ENCODE measurements at regions not wholly inside any gene's neighbourhood (a gene's known extent, or its start where the extent isn't known, plus 50 kb on each side); places are given as distances from the start of the nearest gene placed in this dataset.
A peak's percentile ranks its signal among the peaks of the same experiment; 100 is the strongest.
"Not testable (repeated sequence)": the region's sequence is repeated elsewhere in the genome, so short reads cannot be mapped to it uniquely, and the experiment has no call there.

GRCh38 chr13:60214213-60215055 lies 50.7 kb upstream of the DIAPH3 start:
- DNase-seq (ENCODE audit: low spot score) = no peak

GRCh38 chr13:60220072-60220471 lies 56.3 kb upstream of the DIAPH3 start:
- DNase-seq (ENCODE audit: low spot score) = no peak

GRCh38 chr13:60221581-60221980 lies 57.9 kb upstream of the DIAPH3 start:
- DNase-seq (ENCODE audit: low spot score) = no peak

GRCh38 chr13:60226507-60226906 lies 62.8 kb upstream of the DIAPH3 start:
- no peak for DNase-seq (ENCODE audit: low spot score)

- DNase-seq (ENCODE audit: low spot score) = no peak
These were observed 63.4 kb upstream of the DIAPH3 start for GRCh38 chr13:60227158-60227557.

- peak; percentile 35 for DNase-seq (ENCODE audit: low spot score)
These were observed 66.1 kb upstream of the DIAPH3 start for GRCh38 chr13:60229708-60230272.

- peak; percentile 2 for DNase-seq (ENCODE audit: low spot score)
These were observed 66.9 kb upstream of the DIAPH3 start for GRCh38 chr13:60230593-60230992.

GRCh38 chr13:60242043-60242595 lies 78.4 kb upstream of the DIAPH3 start:
- no peak for DNase-seq (ENCODE audit: low spot score)

- DNase-seq (ENCODE audit: low spot score) = no peak
These were observed 80.7 kb upstream of the DIAPH3 start for GRCh38 chr13:60244381-60244780.

GRCh38 chr13:60251419-60251818 lies 87.7 kb upstream of the DIAPH3 start:
- DNase-seq (ENCODE audit: low spot score) = not testable (repeated sequence)

GRCh38 chr13:60258349-60258748 lies 94.6 kb upstream of the DIAPH3 start:
- DNase-seq (ENCODE audit: low spot score) = no peak

- no peak for DNase-seq (ENCODE audit: low spot score)
These were observed 96.7 kb upstream of the DIAPH3 start for GRCh38 chr13:60260440-60260839.

GRCh38 chr13:60261432-60262351 lies 98.0 kb upstream of the DIAPH3 start:
- no peak for DNase-seq (ENCODE audit: low spot score)

- DNase-seq (ENCODE audit: low spot score) = no peak
These were observed 101.8 kb upstream of the DIAPH3 start for GRCh38 chr13:60265566-60265965.

GRCh38 chr13:60267498-60268202 lies 103.9 kb upstream of the DIAPH3 start:
- no peak for DNase-seq (ENCODE audit: low spot score)

- no peak for DNase-seq (ENCODE audit: low spot score)
These were observed 104.5 kb upstream of the DIAPH3 start for GRCh38 chr13:60268203-60268555.

GRCh38 chr13:60273971-60274527 lies 110.3 kb upstream of the DIAPH3 start:
- no peak for DNase-seq (ENCODE audit: low spot score)

- no peak for DNase-seq (ENCODE audit: low spot score)
These were observed 110.9 kb upstream of the DIAPH3 start for GRCh38 chr13:60274655-60275054.

- DNase-seq (ENCODE audit: low spot score) = no peak
These were observed 111.5 kb upstream of the DIAPH3 start for GRCh38 chr13:60275208-60275607.

- DNase-seq (ENCODE audit: low spot score) = not testable (repeated sequence)
These were observed 116.5 kb upstream of the TDRD3 start for GRCh38 chr13:60280524-60280923.

GRCh38 chr13:60282186-60282585 lies 114.8 kb upstream of the TDRD3 start:
- DNase-seq (ENCODE audit: low spot score) = no peak

All from H4 (cell line).